ENCODE measurements at regions not wholly inside any gene's neighbourhood (a gene's known extent, or its start where the extent isn't known, plus 50 kb on each side); places are given as distances from the start of the nearest gene placed in this dataset.

DNA sequence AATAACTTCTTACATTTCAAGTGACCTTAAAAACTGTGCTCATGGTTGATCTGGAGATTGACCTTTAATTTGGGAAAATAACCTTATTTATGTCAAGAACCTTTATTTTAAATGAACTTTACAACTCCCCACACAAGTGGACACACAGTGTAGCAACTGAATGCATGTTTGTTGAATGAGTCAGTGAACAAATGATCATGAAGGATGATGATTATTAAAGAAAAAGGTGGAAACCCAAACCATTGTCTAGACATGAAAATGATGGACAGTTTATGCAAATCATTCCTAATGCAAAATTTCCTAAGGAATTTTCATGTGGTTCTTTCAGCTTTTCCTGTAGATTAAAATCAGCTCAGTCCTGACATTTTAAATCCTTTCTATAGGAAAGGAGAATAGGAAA is 439.8 kb upstream of the RUNX1 start:
- no peak overlapping the region for H3K9ac ChIP-seq (ENCODE audit: low read length)
- no peaks in the 10 kb centered on the region for H3K9me3 ChIP-seq (ENCODE audit: control insufficient read depth, low read length)
- H3K4me1 ChIP-seq (ENCODE audit: control insufficient read depth, insufficient read depth, low read length), result no peaks in the 10 kb centered on the region
- H3K4me3 ChIP-seq (ENCODE audit: low read length), result no peak overlapping the region
- H3K36me3 ChIP-seq (ENCODE audit: control insufficient read depth, insufficient read depth, low read length), result no peaks in the 10 kb centered on the region
- H3K27me3 ChIP-seq (ENCODE audit: control insufficient read depth, insufficient read depth, low read length), result no peaks in the 10 kb centered on the region

DNA sequence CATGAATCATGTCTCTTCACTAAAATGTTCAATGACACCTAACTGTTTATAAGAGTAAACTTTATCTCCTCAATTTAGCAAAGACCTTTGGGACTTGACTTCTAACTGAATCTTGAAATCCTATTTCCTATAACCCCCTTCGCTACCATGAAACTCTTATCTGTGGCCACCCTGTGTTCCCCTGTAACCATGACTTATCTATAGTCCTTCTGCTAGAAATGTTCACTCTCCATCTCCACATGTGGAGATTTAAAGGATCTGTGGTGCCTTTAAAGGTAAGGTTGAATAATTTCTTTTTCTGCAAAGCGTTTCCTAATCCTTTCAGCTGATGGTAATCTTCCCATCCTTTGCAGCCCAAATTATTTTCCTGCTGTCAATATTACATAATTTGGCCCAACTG is 436.3 kb upstream of the RUNX1 start:
- Histone ChIP-seq H3K4me3 (ENCODE audit: low read length) (no peak overlapping the region), H3K27me3 (ENCODE audit: control insufficient read depth, insufficient read depth, low read length) (no peaks in the 10 kb centered on the region), H3K36me3 (ENCODE audit: control insufficient read depth, insufficient read depth, low read length) (no peaks in the 10 kb centered on the region), H3K9me3 (ENCODE audit: control insufficient read depth, low read length) (no peaks in the 10 kb centered on the region), H3K4me1 (ENCODE audit: control insufficient read depth, insufficient read depth, low read length) (no peaks in the 10 kb centered on the region), H3K9ac (ENCODE audit: low read length) (no peak overlapping the region)

DNA sequence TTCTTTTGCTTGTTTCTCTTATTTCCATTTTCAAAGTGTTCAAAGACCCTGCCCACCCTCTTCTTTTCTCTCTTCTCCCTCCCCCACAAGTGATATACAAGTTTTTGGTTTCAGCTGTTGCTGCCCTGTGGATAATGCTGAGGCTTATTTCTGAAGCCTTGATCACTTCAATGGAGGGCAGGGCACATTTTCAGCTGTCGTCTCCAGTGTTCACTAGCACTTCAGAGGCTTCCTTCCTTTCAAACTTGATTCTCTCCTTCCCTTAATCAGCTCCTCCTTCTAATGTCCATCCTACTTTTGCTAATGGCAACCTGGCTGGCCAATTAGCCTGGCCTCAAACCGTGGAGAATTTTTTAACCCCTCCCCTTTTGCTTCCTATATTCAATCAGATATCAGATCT is 435.7 kb upstream of the RUNX1 start:
- Histone ChIP-seq H3K4me1 (ENCODE audit: control insufficient read depth, insufficient read depth, low read length) (no peaks in the 10 kb centered on the region), H3K36me3 (ENCODE audit: control insufficient read depth, insufficient read depth, low read length) (no peaks in the 10 kb centered on the region), H3K4me3 (ENCODE audit: low read length) (no peak overlapping the region), H3K9ac (ENCODE audit: low read length) (no peak overlapping the region), H3K9me3 (ENCODE audit: control insufficient read depth, low read length) (no peaks in the 10 kb centered on the region), H3K27me3 (ENCODE audit: control insufficient read depth, insufficient read depth, low read length) (no peaks in the 10 kb centered on the region)

DNA sequence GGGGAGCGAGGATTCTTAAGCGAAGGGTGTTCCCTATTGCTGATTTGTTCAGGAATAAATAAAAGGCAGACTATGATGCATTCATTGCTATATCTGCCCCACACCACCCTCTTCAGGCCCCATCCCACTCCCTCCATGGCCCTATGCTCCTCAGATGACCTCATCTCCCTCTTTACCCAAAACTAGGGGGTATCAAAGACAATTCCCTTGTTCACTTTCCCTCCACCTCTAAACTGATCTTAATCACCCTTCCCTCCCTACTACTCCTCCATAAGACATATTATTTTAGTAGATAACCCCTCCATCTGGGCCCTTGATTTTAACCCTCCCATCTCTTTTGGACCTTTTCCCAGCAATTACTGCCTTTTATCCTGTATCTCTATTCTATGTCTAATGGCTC is 434.9 kb upstream of the RUNX1 start:
- H3K36me3 ChIP-seq (ENCODE audit: control insufficient read depth, insufficient read depth, low read length), result no peaks in the 10 kb centered on the region
- no peak overlapping the region for H3K9ac ChIP-seq (ENCODE audit: low read length)
- no peaks in the 10 kb centered on the region for H3K27me3 ChIP-seq (ENCODE audit: control insufficient read depth, insufficient read depth, low read length)
- no peak overlapping the region for H3K4me3 ChIP-seq (ENCODE audit: low read length)
- H3K9me3 ChIP-seq (ENCODE audit: control insufficient read depth, low read length), result no peaks in the 10 kb centered on the region
- H3K4me1 ChIP-seq (ENCODE audit: control insufficient read depth, insufficient read depth, low read length), result no peaks in the 10 kb centered on the region

DNA sequence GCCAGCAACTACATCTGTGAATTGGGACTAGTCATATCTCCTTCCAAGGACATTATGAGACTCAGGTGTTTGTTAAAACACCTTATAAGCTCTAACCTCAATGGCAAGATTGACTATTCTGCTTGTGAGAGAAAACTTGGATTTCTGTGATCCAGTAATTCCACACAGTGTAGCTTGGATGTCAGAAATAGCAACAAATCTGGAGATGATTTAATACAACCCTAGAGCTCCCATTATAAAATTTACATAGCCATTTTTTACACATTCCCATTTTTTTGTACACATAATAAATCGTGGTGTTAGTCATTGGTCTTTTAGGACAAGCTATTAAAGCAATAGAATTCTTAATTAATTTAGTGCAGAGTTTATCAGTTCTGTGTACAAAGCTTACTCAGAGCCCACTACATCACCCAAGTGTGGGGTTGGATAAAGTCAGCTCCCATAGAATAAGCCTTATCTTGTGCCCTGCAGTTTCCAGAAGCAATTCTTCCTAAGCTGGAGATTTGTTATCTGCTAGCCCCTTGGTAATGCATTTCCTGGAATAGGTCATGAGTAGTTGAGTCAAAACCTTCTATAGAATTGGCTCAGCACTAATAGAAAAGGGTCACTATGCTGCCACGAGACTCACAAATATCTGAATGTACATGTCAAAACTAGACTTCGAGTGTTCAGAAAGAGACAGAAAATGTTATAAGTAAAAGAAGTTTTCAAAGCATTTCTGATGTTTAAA is 434.0 kb upstream of the RUNX1 start:
- Histone ChIP-seq H3K9ac (ENCODE audit: low read length) (no peak overlapping the region), H3K9me3 (ENCODE audit: control insufficient read depth, low read length) (no peaks in the 10 kb centered on the region), H3K27me3 (ENCODE audit: control insufficient read depth, insufficient read depth, low read length) (no peaks in the 10 kb centered on the region), H3K4me3 (ENCODE audit: low read length) (no peak overlapping the region), H3K4me1 (ENCODE audit: control insufficient read depth, insufficient read depth, low read length) (no peaks in the 10 kb centered on the region), H3K36me3 (ENCODE audit: control insufficient read depth, insufficient read depth, low read length) (no peaks in the 10 kb centered on the region)

DNA sequence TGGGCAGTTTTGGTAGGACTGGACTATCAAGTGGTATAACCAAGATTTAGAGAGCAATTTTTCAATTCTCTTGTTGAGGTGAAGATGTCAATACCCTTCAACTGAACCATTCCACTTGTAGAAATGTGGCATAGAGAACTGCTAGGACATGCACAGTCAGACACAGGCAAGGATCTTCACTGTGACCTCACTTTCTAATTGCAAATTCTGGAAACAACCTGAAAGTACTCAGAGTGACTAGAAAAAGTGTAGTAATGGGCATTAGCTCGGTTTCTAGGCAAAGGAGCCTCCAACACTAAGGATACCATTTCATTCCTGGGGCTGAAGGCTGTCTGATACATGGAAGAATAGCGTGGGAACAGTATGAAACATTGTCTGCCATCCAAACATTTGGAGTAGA is 433.0 kb upstream of the RUNX1 start:
- no peaks in the 10 kb centered on the region for H3K36me3 ChIP-seq (ENCODE audit: control insufficient read depth, insufficient read depth, low read length)
- H3K4me1 ChIP-seq (ENCODE audit: control insufficient read depth, insufficient read depth, low read length), result no peaks in the 10 kb centered on the region
- no peaks in the 10 kb centered on the region for H3K27me3 ChIP-seq (ENCODE audit: control insufficient read depth, insufficient read depth, low read length)
- H3K9me3 ChIP-seq (ENCODE audit: control insufficient read depth, low read length), result no peaks in the 10 kb centered on the region
- H3K9ac ChIP-seq (ENCODE audit: low read length), result no peak overlapping the region
- no peak overlapping the region for H3K4me3 ChIP-seq (ENCODE audit: low read length)

DNA sequence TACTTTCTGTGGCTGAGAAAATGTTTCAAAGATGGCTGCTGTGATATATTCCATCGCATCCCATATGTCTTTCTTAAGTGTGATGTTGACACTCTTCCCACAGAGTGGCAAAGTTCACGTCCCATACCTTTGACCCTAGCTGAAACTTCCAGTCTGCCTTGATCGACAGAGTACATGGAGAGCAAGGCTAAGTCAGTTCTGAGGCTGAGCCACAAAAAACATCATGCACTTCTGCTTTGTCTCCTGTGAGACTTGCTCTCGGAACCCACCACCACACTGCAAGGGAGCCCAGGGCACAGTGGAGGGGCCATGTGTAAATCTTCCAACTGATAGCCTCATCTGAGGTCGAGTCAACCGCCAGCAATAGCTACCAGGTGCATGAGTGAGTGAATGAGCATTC is 431.9 kb upstream of the RUNX1 start:
- Histone ChIP-seq H3K27me3 (ENCODE audit: control insufficient read depth, insufficient read depth, low read length) (no peaks in the 10 kb centered on the region), H3K4me1 (ENCODE audit: control insufficient read depth, insufficient read depth, low read length) (no peaks in the 10 kb centered on the region), H3K9me3 (ENCODE audit: control insufficient read depth, low read length) (no peaks in the 10 kb centered on the region), H3K9ac (ENCODE audit: low read length) (no peak overlapping the region), H3K36me3 (ENCODE audit: control insufficient read depth, insufficient read depth, low read length) (no peaks in the 10 kb centered on the region), H3K4me3 (ENCODE audit: low read length) (no peak overlapping the region)

DNA sequence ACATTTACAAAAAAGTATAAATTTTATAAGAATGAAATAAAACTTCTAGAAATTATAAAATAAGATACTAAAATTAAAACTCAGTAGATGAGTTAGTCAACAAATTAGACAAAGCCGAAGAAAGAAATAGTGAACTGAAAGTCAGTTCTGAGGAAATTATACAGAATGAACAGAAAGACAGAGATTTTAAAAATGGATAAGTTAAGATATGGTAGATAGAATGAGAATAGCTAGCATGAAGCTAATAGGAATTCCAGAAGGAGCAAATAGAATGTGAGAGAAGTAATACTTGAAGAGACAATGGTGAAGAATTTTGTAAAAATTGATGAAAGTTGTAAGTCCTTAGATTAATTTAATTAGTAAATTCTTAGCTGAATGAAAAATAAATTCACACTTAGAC is 430.4 kb upstream of the RUNX1 start:
- Histone ChIP-seq H3K9me3 (ENCODE audit: control insufficient read depth, low read length) (no peaks in the 10 kb centered on the region), H3K4me1 (ENCODE audit: control insufficient read depth, insufficient read depth, low read length) (no peaks in the 10 kb centered on the region), H3K36me3 (ENCODE audit: control insufficient read depth, insufficient read depth, low read length) (no peaks in the 10 kb centered on the region), H3K9ac (ENCODE audit: low read length) (no peak overlapping the region), H3K27me3 (ENCODE audit: control insufficient read depth, insufficient read depth, low read length) (no peaks in the 10 kb centered on the region), H3K4me3 (ENCODE audit: low read length) (no peak overlapping the region)

DNA sequence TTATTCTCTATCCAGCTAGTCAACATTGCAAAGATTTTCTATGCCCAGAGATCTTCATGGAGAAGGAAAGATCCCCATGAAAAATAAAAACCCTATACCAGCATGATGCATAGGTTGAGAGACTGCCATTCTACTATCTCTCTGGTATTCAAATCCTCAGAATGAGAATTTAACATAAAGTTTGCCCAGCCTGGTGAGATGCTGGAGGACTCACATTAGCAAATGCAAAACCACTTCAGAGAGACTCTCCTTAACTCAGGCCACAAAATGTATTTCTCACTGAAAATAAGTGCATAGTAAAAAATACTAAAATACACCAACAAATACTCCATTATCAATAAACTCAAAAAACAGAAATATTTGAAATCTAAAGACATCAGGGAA is 430.0 kb upstream of the RUNX1 start:
- Histone ChIP-seq H3K9ac (ENCODE audit: low read length) (no peak overlapping the region), H3K36me3 (ENCODE audit: control insufficient read depth, insufficient read depth, low read length) (no peaks in the 10 kb centered on the region), H3K9me3 (ENCODE audit: control insufficient read depth, low read length) (no peaks in the 10 kb centered on the region), H3K4me3 (ENCODE audit: low read length) (no peak overlapping the region), H3K4me1 (ENCODE audit: control insufficient read depth, insufficient read depth, low read length) (no peaks in the 10 kb centered on the region), H3K27me3 (ENCODE audit: control insufficient read depth, insufficient read depth, low read length) (no peaks in the 10 kb centered on the region)

DNA sequence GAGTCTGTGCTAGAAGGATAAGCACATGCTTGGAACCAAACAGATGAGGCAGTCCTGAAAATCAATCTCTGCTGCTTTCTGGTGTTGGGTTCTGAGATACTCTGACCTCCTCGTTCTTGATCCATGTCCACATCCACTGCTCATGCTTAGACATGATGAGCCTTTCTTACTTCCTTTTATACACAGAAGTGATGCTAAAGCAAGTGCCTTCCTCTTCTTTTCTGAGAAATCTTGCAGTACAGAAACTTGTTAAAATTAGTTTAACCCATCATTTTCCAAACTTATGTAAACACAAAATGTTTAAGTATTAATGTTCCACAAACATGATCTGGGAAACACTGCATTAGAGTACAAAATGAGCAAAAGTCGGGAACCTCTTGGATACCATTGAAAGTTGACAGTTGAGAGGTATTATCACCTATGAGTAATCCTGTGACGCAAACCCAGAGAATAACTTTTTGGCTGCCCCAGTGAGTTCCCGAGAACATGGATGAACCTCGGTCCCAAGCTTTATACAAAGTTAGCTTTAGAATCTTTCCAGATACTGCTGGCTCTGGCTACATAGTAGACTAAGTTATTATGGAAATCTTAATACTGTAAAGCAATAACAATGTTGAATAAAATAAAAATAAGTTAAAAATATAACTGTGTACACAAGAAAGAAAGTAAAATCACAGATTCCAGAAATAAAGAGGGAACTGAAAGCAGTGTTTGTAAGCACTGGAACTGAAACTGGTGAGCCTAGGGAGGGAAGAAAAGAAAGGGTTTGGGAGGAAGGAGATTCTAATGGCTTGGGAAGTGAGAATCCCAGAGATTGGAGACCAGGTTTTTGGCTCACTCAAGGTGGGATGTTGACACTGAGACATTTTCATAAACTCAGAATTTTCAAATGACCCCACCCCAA is 429.3 kb upstream of the RUNX1 start:
- Histone ChIP-seq H3K27me3 (ENCODE audit: control insufficient read depth, insufficient read depth, low read length) (no peaks in the 10 kb centered on the region), H3K9ac (ENCODE audit: low read length) (no peak overlapping the region), H3K4me1 (ENCODE audit: control insufficient read depth, insufficient read depth, low read length) (no peaks in the 10 kb centered on the region), H3K9me3 (ENCODE audit: control insufficient read depth, low read length) (no peaks in the 10 kb centered on the region), H3K4me3 (ENCODE audit: low read length) (no peak overlapping the region), H3K36me3 (ENCODE audit: control insufficient read depth, insufficient read depth, low read length) (no peaks in the 10 kb centered on the region)

DNA sequence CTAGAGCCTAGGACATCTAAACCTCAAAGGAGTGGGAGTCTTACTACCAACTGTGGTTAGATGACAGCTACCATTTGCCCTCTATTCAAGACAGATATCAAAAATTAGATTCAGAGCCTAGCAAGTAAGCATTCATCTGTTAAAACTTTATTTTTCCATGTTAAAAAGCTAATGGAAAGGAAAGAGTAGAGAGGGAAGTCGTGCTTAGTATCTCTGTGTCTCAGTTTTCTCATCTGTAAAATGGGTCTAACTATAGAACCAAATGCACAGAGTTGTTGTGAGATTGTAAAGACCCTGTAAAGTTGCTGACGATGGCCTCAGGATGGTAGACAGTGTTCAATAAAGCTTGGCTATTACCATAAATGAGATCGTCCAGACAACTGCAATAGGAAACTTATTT is 428.5 kb upstream of the RUNX1 start:
- no peaks in the 10 kb centered on the region for H3K4me1 ChIP-seq (ENCODE audit: control insufficient read depth, insufficient read depth, low read length)
- no peak overlapping the region for H3K9ac ChIP-seq (ENCODE audit: low read length)
- H3K27me3 ChIP-seq (ENCODE audit: control insufficient read depth, insufficient read depth, low read length), result no peaks in the 10 kb centered on the region
- H3K9me3 ChIP-seq (ENCODE audit: control insufficient read depth, low read length), result no peaks in the 10 kb centered on the region
- no peak overlapping the region for H3K4me3 ChIP-seq (ENCODE audit: low read length)
- no peaks in the 10 kb centered on the region for H3K36me3 ChIP-seq (ENCODE audit: control insufficient read depth, insufficient read depth, low read length)

DNA sequence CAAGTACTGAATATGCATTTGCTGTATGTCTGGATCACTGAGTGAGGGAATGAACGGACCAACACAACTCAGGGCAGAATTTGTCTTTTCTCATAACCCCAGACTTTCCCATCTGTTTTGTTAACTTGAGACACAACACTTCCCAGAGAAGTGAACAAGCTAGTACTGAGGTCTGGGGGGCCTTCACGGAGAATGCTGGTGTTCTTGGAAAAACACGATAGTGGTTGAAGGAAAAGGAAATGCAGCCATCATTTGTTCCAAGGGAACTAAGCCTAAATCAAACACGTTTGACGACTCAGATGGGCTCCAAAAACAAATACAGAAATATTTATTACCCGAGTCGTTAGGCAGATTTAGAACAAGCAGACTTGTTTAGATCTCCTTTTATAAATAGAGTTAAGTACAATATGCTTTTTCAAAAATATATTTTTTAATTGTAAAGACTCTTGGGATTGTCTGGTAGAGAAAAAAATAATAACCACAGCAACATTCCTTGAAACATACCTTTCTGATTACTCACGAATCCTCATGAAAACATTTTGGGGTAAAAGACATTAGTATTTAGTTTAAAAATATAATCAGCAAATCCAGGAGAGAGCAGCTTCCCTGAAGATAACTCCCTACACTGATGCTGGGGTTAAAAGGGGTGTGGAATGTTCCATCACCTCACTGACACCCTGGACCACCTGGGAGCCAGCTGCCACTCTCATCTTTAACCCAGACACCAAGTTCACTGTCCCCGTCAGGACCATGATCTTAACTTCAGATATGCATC is 427.7 kb upstream of the RUNX1 start:
- Histone ChIP-seq H3K9ac (ENCODE audit: low read length) (no peak overlapping the region), H3K4me3 (ENCODE audit: low read length) (no peak overlapping the region), H3K36me3 (ENCODE audit: control insufficient read depth, insufficient read depth, low read length) (no peaks in the 10 kb centered on the region), H3K9me3 (ENCODE audit: control insufficient read depth, low read length) (no peaks in the 10 kb centered on the region), H3K27me3 (ENCODE audit: control insufficient read depth, insufficient read depth, low read length) (no peaks in the 10 kb centered on the region), H3K4me1 (ENCODE audit: control insufficient read depth, insufficient read depth, low read length) (no peaks in the 10 kb centered on the region)
